Vagina (tissue), 2 donors: ENCODE measurements at regions not wholly inside any gene's neighbourhood (a gene's known extent, or its start where the extent isn't known, plus 50 kb on each side); places are given as distances from the start of the nearest gene placed in this dataset.

Experiments used
- CTCF ChIP-seq, 3 experiments: fragments of 450-650 bp in 2 of 3; fragments of 200-600 bp in 1 of 3; sonication (generic) in 1 of 3; IDR thresholded peaks; one replicate each; pipeline ENCODE4 v1.5.1; 2017 to 2019; ENCODE audit warnings: antibody characterized with exemption in 3 of 3, mild to moderate bottlenecking in 2 of 3, moderate library complexity in 2 of 3
- POLR2AphosphoS5 ChIP-seq, 2 donors: sonication (generic); formaldehyde crosslinking; IDR thresholded peaks; one replicate each; pipeline ENCODE4 v1.9.0; 2017; ENCODE audit warnings: antibody characterized with exemption in 2 of 2, mild to moderate bottlenecking in 2 of 2, low read depth in 1 of 2; ENCODE audit not compliant: insufficient read depth in 1 of 2

GRCh38 chr6:166705069-166705468, 78.0 kb upstream of the RPS6KA2 start:
- no peak for TF ChIP-seq CTCF (IDR thresholded peaks at IDR 0.05)
- no peak for TF ChIP-seq POLR2AphosphoS5 (IDR thresholded peaks at IDR 0.05; ENCODE audit: insufficient read depth in 1 of 2, low read depth in 1 of 2)
